ENCODE measurements at regions not wholly inside any gene's neighbourhood (a gene's known extent, or its start where the extent isn't known, plus 50 kb on each side); places are given as distances from the start of the nearest gene placed in this dataset.

DNA sequence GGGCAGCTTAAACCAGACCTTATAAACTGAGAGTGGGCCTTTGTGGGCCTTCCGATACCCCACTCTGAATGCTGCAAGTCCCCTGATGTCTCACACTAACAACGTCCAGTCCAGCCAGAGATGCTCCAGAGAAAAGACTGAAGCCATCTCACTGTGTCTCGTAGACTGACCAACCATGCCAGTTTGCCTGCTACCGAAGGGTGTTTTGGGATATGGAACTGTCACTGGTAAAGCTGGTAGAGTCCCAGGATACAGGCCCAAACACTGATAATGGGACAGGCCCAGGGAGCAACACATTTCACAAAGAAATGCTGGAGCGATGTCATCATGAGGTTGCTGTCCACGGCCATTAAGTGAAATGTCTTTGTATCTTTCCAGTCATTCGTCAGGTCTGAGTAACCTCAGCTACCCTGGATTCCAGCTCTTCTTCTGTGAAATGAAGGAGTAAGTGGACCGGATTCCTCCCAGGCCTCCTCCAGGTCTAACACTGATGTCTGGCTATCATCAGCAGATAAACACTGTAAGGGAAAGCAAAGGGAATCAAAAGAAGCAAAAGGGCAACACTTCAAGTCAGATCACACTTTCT is 81.6 kb downstream of the SLC5A7 start:
- TF ChIP-seq, protein P1, sequence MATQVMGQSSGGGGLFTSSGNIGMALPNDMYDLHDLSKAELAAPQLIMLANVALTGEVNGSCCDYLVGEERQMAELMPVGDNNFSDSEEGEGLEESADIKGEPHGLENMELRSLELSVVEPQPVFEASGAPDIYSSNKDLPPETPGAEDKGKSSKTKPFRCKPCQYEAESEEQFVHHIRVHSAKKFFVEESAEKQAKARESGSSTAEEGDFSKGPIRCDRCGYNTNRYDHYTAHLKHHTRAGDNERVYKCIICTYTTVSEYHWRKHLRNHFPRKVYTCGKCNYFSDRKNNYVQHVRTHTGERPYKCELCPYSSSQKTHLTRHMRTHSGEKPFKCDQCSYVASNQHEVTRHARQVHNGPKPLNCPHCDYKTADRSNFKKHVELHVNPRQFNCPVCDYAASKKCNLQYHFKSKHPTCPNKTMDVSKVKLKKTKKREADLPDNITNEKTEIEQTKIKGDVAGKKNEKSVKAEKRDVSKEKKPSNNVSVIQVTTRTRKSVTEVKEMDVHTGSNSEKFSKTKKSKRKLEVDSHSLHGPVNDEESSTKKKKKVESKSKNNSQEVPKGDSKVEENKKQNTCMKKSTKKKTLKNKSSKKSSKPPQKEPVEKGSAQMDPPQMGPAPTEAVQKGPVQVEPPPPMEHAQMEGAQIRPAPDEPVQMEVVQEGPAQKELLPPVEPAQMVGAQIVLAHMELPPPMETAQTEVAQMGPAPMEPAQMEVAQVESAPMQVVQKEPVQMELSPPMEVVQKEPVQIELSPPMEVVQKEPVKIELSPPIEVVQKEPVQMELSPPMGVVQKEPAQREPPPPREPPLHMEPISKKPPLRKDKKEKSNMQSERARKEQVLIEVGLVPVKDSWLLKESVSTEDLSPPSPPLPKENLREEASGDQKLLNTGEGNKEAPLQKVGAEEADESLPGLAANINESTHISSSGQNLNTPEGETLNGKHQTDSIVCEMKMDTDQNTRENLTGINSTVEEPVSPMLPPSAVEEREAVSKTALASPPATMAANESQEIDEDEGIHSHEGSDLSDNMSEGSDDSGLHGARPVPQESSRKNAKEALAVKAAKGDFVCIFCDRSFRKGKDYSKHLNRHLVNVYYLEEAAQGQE (IDR thresholded peaks at IDR 0.05; ENCODE audit: insufficient read depth in 1 of 2, low read depth in 2 of 2, low read length in 2 of 2): no peak
- TF ChIP-seq SIN3A (IDR thresholded peaks at IDR 0.05; ENCODE audit: borderline replicate concordance, insufficient read depth, low read length): no peak
